Activated CD8-positive, alpha-beta memory T cell treated with anti-CD3 and anti-CD28 coated beads for 4 hours (primary cell): ENCODE measurements at regions not wholly inside any gene's neighbourhood (a gene's known extent, or its start where the extent isn't known, plus 50 kb on each side); places are given as distances from the start of the nearest gene placed in this dataset.
A peak's percentile ranks its signal among the peaks of the same experiment; 100 is the strongest.
"Not testable (repeated sequence)": the region's sequence is repeated elsewhere in the genome, so short reads cannot be mapped to it uniquely, and the experiment has no call there.

Experiments used
- DNase-seq, 2 donors: peaks; one replicate each; pipeline ENCODE4 v3.0.0-alpha.2; 2020; ENCODE audit warnings: low read depth in 2 of 2

DNA sequence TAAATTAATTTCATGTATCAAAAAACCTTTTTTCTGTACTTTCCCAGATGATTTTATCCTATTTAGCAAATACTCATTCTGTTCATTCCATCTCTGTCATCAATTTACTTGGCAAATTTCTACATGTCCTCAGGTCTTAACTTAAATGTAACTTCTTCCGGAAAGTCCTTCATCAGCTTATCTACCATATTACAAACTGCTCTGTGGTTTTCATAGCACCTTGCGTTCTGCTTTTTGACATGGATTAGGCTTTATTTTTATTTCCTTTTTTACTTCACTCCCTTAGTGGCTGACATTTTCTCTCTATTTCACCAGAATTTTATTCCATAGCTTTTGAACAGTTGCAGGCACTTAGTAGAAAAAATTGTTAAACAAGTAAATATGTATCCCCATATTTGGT lies 1040.8 kb downstream of the TAF11L14 start:
- DNase-seq = no peak

GRCh38 chr5:18686253-18686652 lies 1052.0 kb downstream of the TAF11L14 start:
- no peak for DNase-seq

GRCh38 chr5:18687429-18687828 lies 1053.2 kb downstream of the TAF11L14 start:
- DNase-seq = no peak

DNA sequence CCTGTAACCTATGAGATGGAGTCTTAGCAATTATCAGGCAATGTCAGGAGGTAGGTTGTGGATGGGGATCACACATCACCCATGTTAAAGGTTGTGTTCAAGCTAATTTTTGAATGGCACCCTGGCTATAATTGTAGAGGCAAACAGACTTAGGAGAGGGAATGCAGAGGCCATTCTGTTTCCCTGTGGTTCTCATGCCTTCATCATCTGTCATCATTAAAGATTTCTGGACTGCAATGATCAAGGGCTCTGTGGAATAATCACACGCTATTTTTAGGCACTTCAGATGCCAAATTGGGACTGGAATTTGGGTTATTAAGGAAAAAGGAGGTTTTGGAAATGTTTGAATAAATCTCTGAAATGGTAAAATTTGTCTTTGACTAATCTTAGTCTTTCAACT lies 1065.4 kb downstream of the TAF11L14 start:
- DNase-seq = no peak

GRCh38 chr5:18702821-18703220 lies 1068.6 kb downstream of the TAF11L14 start:
- DNase-seq = no peak

- no peak for DNase-seq
Observed at GRCh38 chr5:18712936-18713485, 1078.8 kb downstream of the TAF11L14 start.

DNA sequence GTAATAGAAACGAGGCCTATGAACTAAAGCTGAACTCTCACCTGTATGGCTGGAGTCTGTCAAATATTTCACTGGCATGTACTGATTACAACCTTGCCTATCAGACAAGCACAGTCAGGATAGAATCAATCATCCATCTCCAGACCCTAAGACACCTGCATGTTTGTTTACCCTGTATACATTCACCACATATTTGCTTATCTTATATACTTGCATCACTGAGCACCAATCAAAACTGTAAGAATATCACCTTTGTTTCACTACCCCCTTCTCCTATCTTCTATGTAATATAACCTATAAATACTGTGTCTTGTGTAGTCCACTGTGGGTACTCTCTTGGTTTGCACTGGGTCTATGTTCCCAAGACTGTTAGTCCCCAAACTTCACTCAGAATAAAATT lies 1085.7 kb downstream of the TAF11L14 start:
- DNase-seq = no peak

DNA sequence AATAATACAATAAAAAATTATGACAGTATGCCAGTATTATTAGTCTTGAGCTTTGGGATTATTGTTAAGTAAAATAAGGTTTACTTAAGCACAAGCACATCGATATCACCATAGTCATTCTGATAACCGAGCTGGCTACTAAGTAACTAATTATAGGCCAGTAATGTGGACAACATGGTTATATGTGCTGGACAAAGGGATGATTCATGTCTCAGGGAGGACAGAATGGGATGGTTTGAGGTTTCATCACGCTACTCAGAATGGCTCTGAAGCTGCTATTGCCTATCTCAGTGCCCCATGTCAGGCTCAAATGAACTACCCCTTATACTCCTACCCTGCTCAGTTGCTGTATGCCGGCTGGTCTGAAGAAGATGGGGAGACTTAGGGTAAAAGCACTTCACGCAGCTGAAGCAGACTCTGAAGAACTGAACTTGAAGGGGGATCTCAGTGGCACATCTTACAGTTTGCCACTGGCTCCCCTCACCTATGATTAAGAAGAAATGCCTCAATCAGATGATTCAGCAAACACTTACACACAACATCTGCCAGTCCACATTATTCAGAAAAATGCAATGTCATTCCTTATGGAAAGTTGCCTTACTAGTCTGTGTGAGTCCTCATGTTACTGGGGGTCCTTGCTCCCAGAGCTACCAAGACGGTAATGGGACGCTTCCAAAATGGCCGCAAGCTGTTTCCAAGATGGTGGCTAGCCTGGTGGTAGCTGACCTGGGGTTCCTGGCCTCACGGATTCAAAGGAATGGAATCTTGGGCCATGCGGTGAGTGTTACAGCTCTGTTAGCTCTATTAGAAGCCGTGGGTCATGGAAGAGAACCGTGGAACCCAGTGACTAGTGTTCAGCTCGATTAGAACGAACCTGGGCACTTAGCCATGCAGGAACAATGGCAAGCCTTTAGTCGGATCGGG lies 1098.6 kb downstream of the TAF11L14 start:
- no peak for DNase-seq

DNA sequence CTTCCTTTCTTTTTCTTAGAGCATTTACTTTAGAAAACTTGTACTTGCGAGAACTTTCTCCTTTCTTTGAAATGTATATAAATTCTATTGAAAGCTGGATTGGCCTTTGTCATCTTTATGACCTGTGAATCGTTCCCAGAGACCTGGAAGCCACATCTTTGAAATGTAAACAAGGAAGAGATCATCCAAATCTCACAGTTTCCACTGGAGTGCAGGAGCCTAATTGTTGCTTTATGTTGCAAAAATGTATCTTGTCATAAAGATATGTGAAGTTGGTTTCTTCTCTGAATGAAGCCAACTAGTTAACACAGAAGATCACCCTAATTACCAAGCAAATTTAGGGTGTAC lies 1101.8 kb downstream of the TAF11L14 start:
- DNase-seq = no peak

GRCh38 chr5:18736736-18737135 lies 1102.5 kb downstream of the TAF11L14 start:
- DNase-seq = not testable (repeated sequence)

- DNase-seq = no peak
Observed at GRCh38 chr5:18740301-18740700, 1106.0 kb downstream of the TAF11L14 start.

DNA sequence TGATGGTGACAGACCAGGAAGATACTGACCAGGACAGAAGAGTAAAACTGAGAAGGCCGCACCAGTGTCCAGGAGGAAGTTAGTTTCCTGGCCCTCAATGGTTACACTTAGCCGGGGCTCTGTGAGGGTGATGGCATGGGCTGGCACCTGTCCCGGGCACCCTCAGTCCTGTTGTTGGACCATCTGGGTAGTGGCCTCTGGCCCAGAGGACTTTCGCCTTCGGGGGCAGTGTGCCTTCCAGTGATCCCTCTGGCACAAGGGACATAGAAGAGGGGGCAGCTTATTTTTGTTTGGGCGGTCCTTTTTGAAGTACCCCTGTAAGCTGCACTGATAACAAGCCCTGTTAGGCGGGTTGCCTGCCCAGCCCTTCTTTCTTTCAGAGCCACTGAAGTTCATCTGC lies 1108.6 kb downstream of the TAF11L14 start:
- no peak for DNase-seq

DNA sequence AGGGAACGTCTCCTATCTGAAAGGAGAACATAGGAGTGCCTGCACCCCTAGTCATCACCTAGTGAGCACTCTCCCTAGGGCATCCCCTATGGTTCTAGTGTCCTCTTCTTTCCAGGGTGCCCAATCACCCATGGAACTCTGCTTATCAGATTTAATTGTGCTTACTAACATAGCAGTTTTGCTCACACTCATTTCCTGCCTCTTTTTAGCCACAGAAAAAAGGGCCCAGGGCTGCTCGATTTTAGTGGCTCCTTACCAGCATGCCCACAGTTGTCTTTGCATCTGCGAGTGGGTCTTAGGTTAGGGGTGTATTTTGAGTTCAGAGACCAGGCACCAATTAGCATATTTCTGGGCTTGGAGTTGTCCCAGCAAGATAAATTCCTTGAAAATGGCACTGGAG lies 1110.2 kb downstream of the TAF11L14 start:
- DNase-seq = no peak

- DNase-seq = no peak
Observed at GRCh38 chr5:18745042-18745987, 1111.1 kb downstream of the TAF11L14 start.

- peak; percentile 8 to 13 for DNase-seq
Observed at GRCh38 chr5:18745988-18746615, 1111.8 kb downstream of the TAF11L14 start.

GRCh38 chr5:18749763-18750162 lies 1115.5 kb downstream of the TAF11L14 start:
- no peak for DNase-seq

- DNase-seq = no peak
Observed at GRCh38 chr5:18752317-18752716, 1118.1 kb downstream of the TAF11L14 start.

DNA sequence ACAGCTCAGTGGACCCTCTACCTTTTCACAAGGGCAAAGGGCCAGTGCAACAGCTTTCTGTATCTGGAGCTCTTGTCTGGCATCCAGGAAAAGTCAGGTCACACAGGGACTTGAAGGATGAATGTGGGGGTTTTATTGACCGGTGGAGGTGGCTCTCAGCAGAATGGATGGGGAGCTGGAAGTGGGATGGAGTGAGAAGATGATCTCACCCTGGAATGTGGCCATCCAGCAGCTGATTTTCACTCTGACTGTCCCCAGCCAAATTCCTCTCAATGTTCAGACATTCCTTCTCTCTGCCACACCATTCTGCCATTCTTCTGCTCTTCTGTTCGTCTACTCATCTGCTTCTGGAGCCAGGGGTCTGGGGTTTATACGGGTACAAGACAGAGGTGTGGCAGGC lies 1119.9 kb downstream of the TAF11L14 start:
- DNase-seq = no peak

GRCh38 chr5:18761801-18762200 lies 1127.5 kb downstream of the TAF11L14 start:
- DNase-seq = no peak

GRCh38 chr5:18764161-18764560 lies 1129.9 kb downstream of the TAF11L14 start:
- no peak for DNase-seq

- DNase-seq = no peak
Observed at GRCh38 chr5:18765304-18765703, 1131.0 kb downstream of the TAF11L14 start.

- no peak for DNase-seq
Observed at GRCh38 chr5:18771097-18771610, 1136.9 kb downstream of the TAF11L14 start.
